Pancreas (tissue), 10 donors: ENCODE measurements at regions not wholly inside any gene's neighbourhood (a gene's known extent, or its start where the extent isn't known, plus 50 kb on each side); places are given as distances from the start of the nearest gene placed in this dataset.
A peak's percentile ranks its signal among the peaks of the same experiment; 100 is the strongest.

ENCODE experiments used
- ATAC-seq, 4 donors: fragments of 200-7000 bp; cut with Tn5 transposase; one replicate each; pipeline versions ENCODE4 v1.8.0 to v1.9.1; 2020; ENCODE audit warnings: mild to moderate bottlenecking in 4 of 4, moderate library complexity in 4 of 4
- DNase-seq, 6 donors: peaks; one replicate each; pipeline ENCODE4 v3.0.0-alpha.2; 2020
- FAIRE-seq: peaks from 2 replicates; lab custom pipeline; 2012; peaks lifted over from hg19 to GRCh38; lab: Jason Lieb, UNC
- H3K27ac ChIP-seq, 4 donors: fragments of 200-600 bp; sonication (generic); 1 replicate in 3 of 4; 2 replicates in 1 of 4; pipeline versions ENCODE4 v1.5.0 to v1.8.0; 2020
- H3K27me3 ChIP-seq, 4 donors: fragments of 200-600 bp; one replicate each; pipeline ENCODE4 v1.8.0; 2021
- H3K36me3 ChIP-seq, 3 donors: fragments of 200-600 bp; sonication (generic) in 1 of 3; one replicate each; pipeline versions ENCODE4 v1.5.0 to v1.8.0; 2020 to 2021
- H3K4me1 ChIP-seq, 3 donors: fragments of 200-600 bp; one replicate each; pipeline ENCODE4 v1.8.0; 2021
- H3K4me3 ChIP-seq, 4 donors: fragments of 200-600 bp; sonication (generic) in 2 of 4; one replicate each; pipeline versions ENCODE4 v1.5.0 to v1.8.0; 2020 to 2021
- H3K9me3 ChIP-seq, 4 donors: fragments of 200-600 bp; one replicate each; pipeline ENCODE4 v1.8.0; 2021
- WGBS, 2 donors: extraction: QIAGEN DNeasy Blood & Tissue Kit; methylation state at CpG; one replicate each; pipeline ENCODE4 v1.1.7; 2013; 5-methylcytosine and 5-hydroxymethylcytosine counted together
- intact Hi-C, 3 donors: fragments of 100-400 bp; cut with DNase I; formaldehyde crosslinking; loops; one replicate each; pipeline versions ENCODE4 v1.11.1 to v1.14.2; 2022
- TF ChIP-seq, protein P1 (sequence below), 4 donors: fragments of 200-600 bp; sonication (generic) in 3 of 4; IDR thresholded peaks; one replicate each; pipeline versions ENCODE4 v1.5.0 to v1.8.0; 2021; ENCODE audit warnings: antibody characterized with exemption in 4 of 4
- donor health status: healthy with polysubstance abuse.
- donor health status: DM: no; HTN: no; CAD: no; lungs with moderate emphysema.
- donor health status: DM: no; HTN: no; CAD: no.
- donor health status: control.
- donor health status: control.
- donor health status: Bipolar disorder and iron deficiency.
- donor health status: DM: yes; HTN: yes; CAD: no.
- donor health status: DM: no; HTN: no; CAD: no.
- donor health status: DM: no; HTN: no; CAD: no.
- donor health status: DM: yes; HTN: yes; CAD: no.

DNA sequence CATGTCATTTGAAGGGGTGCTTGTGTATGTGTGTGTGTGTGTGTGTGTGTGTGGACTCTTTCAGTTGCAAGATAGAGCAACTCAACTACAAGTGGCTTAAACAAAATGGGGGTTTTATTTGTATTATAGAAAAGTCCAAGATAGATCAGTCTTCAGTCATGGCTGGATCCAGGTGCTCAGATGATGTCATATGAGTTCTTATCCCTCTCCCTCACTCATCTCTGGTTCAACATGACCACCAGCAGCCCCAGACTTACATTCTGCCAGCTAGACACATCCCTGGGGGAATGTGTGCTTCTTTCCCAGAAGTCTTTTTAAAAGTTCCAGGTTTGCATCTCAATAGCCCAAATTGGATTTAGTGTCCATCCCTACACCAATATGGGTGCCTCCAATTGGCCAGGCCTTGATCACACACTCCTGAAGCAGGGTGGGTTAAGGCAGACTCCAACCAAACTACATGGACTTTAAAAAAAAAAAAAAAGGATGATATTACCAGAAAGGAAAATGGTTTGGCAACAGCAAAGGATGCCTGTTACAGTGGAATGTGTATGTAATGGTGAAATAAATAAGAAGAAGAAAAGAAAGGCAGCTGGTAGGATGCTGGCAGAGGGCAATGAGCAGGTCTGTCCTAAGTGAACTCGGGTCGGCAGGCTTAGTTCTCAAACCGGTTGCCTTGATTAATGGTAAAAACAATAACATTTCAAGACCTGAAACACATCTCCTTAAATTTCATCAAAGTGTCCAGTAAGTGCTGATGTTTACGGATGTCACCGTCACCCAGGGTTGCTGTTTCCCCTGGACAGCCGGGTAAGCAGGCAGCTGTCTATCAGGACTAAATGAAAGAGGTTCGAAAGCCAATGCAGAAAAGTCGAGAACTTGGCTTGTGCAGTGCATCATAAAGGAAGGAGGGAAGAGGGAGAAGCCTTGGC, 107.7 kb downstream of the SMIM20 start:
- H3K27me3 ChIP-seq = no peaks in the 10 kb centered on the region
- FAIRE-seq (no peak), DNase-seq (no peak), ATAC-seq (peak; percentile 29 to 42 (median 37))
- WGBS, 2 donors = 6 to 9% methylated on average over 8 of the region's 8 CpGs
- TF ChIP-seq, protein P1, sequence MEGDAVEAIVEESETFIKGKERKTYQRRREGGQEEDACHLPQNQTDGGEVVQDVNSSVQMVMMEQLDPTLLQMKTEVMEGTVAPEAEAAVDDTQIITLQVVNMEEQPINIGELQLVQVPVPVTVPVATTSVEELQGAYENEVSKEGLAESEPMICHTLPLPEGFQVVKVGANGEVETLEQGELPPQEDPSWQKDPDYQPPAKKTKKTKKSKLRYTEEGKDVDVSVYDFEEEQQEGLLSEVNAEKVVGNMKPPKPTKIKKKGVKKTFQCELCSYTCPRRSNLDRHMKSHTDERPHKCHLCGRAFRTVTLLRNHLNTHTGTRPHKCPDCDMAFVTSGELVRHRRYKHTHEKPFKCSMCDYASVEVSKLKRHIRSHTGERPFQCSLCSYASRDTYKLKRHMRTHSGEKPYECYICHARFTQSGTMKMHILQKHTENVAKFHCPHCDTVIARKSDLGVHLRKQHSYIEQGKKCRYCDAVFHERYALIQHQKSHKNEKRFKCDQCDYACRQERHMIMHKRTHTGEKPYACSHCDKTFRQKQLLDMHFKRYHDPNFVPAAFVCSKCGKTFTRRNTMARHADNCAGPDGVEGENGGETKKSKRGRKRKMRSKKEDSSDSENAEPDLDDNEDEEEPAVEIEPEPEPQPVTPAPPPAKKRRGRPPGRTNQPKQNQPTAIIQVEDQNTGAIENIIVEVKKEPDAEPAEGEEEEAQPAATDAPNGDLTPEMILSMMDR (IDR thresholded peaks at IDR 0.05) = no peak
- peak overlapping the region in 1 of 4 donors; percentile 8 for H3K4me3 ChIP-seq
- H3K9me3 ChIP-seq = no peaks in the 10 kb centered on the region
- no peaks in the 10 kb centered on the region for H3K36me3 ChIP-seq
- peaks cover 11 to 19% (median 19%) of the 10 kb centered on the region in 3 donors for H3K4me1 ChIP-seq
- H3K27ac ChIP-seq = peak overlapping the region in 3 of 4 donors; percentile 43 to 50 (median 45)
- intact Hi-C loops = loop anchor here in 1 of 3 donors (10.0 kb wide), 1 partner anchor 383 kb away; no protein-coding TSS in a partner anchor

DNA sequence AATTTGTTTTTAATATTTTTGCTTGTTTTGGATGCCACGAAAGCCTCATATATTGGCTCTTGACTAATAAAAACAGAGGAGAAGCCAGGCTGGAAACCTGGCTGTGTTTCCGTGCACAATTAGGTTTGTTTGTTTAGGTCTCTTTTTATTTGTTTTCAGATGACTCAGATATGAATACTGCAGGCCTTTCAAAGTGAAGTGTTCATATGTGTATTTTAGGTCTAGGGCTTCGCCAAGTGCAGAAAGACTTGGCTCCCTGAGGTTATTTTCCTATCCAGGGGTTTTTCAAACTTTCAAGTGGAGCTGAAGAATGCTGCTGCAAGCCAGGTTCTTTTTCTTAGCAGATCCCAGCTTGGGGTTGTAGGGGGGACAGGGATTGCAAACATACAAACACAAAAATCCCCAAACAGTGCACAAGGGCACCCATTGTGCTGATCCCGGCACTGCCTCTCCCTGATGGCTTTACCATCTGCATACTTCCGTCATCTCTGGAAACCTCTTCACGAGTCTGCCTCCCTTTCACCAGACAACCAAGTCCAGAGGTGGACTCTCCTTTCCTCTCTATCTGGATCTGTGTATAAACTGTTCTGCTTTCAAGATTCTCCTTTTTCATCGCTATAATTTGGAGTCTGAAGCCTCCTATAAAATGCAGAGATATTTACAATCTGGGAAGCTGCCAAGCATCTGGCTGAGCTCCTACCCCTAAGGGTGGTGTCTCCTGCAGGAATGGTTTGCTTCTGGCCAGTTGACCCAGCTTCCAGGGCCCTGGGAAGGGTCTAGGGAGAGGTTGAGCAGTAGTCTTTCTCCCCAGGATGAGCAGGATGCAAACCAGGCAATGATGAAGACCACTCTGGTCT, 108.6 kb downstream of the SMIM20 start:
- 11 to 15% methylated on average over 7 of the region's 7 CpGs for WGBS, 2 donors
- H3K9me3 ChIP-seq = no peaks in the 10 kb centered on the region
- H3K4me1 ChIP-seq = peaks cover 11 to 19% (median 19%) of the 10 kb centered on the region in 3 donors
- TF ChIP-seq, protein P1 (IDR thresholded peaks at IDR 0.05) = no peak
- ATAC-seq (peak; percentile 92 to 95 (median 94)), DNase-seq (peak in 4 of 6 donors; percentile 27 to 59 (median 42)), FAIRE-seq (peak; percentile 29)
- no peaks in the 10 kb centered on the region for H3K27me3 ChIP-seq
- peak overlapping the region in 3 of 4 donors; percentile 43 to 50 (median 45) for H3K27ac ChIP-seq
- peak overlapping the region in 1 of 4 donors; percentile 8 for H3K4me3 ChIP-seq
- no peaks in the 10 kb centered on the region for H3K36me3 ChIP-seq
- intact Hi-C loops = loop anchor here in 1 of 3 donors (10.0 kb wide), 1 partner anchor 382 kb away; no protein-coding TSS in a partner anchor

DNA sequence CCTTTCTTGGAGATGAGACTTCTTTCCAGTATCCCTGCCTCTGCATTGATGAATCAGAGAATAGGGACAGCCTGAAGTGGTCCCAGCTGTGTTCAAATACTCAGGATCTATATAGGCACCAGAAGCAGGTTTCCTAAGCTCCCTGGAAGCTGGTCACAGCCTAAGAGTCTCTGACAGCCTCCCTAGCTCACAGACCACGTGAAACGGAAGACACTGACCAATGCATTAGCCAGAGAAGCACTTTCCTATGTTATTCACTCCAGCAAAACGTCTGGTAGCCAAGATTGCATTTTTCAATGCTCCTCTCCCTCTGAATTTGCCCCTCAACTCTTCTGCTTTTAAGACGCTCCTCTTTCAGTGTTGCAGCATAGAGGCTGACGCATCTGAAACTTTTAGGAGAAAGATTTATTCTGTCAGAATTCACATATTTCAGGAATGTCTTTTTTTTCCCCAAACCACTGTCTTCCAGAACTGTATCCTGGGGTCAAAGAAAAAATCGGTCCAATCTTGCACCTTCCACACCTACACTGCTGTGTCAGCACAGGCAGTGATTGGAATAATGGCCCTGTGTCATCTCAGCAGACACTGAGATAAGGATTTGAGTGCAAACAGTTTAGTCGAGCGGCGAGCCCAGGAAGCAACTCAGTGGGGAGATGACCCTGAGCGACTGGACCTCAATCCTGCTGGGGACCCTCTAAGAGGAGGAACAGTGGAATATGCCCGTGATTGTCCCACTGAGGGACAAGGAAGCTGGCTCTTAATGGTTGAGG, 109.4 kb downstream of the SMIM20 start:
- WGBS, 2 donors = 68 to 77% methylated on average over 11 of the region's 11 CpGs
- DNase-seq (no peak), FAIRE-seq (no peak), ATAC-seq (peak in 1 of 4 donors; percentile 3)
- intact Hi-C loops = loop anchor here in 1 of 3 donors (10.0 kb wide), 1 partner anchor 381 kb away; no protein-coding TSS in a partner anchor
- H3K4me1 ChIP-seq = peaks cover 11 to 19% (median 19%) of the 10 kb centered on the region in 3 donors
- no peaks in the 10 kb centered on the region for H3K27me3 ChIP-seq
- no peak overlapping the region for H3K4me3 ChIP-seq
- no peaks in the 10 kb centered on the region for H3K36me3 ChIP-seq
- H3K27ac ChIP-seq = peak overlapping the region in 2 of 4 donors; percentile 43 to 50
- TF ChIP-seq, protein P1 (IDR thresholded peaks at IDR 0.05) = no peak
- no peaks in the 10 kb centered on the region for H3K9me3 ChIP-seq

DNA sequence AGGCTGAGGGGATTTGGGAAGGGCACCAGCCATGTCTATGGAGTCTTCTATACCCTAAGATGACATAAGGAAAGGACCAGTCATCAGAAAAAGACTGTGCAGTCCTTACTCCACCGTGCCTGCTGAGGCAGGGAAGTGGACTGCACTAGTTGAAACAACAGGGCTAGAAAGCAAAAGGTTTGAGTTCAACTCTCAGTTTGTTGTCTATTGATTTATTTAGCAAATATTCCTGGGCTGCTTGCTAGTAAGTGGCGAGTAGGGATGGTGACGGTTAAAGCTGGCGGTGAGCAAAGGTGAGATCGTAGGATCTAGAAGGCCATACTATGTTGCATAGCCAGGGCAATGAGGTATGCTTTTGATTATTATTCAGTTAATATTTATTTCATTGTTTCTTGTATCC, 110.1 kb downstream of the SMIM20 start:
- H3K27me3 ChIP-seq = no peaks in the 10 kb centered on the region
- FAIRE-seq = no peak
- TF ChIP-seq, protein P1 (IDR thresholded peaks at IDR 0.05) = no peak
- peaks cover 15 to 22% (median 19%) of the 10 kb centered on the region in 3 donors for H3K4me1 ChIP-seq
- DNase-seq = no peak
- WGBS, 2 donors = 89 to 94% methylated on average over 5 of the region's 5 CpGs
- no peak overlapping the region for H3K4me3 ChIP-seq
- intact Hi-C loops = loop anchor here in 1 of 3 donors (10.0 kb wide), 1 partner anchor 381 kb away; no protein-coding TSS in a partner anchor
- H3K27ac ChIP-seq = no peak overlapping the region
- no peak for ATAC-seq
- H3K36me3 ChIP-seq = no peaks in the 10 kb centered on the region
- no peaks in the 10 kb centered on the region for H3K9me3 ChIP-seq
